Natural killer cell (primary cell): ENCODE measurements at regions not wholly inside any gene's neighbourhood (a gene's known extent, or its start where the extent isn't known, plus 50 kb on each side); places are given as distances from the start of the nearest gene placed in this dataset.

ENCODE experiments used
- ATAC-seq, 3 donors: fragments of 150-1000 bp in 2 of 3; fragments of 200-7000 bp in 1 of 3; cut with Tn5 transposase; 1 replicate in 1 of 3; 2 replicates in 2 of 3; pipeline ENCODE4 v1.10.0; 2021; ENCODE audit warnings: mild to moderate bottlenecking in 2 of 3, moderate library complexity in 2 of 3
- DNase-seq, 2 donors: peaks; one replicate each; pipeline versions ENCODE4 v3.0.0 to v3.0.0-alpha.2; 2013 to 2021; ENCODE audit warnings: mixed read lengths in 1 of 2
- H3K27ac ChIP-seq: one replicate; pipeline ENCODE4 v1.5.1; 2013; ENCODE audit warnings: mild to moderate bottlenecking, low read length
- H3K27me3 ChIP-seq: one replicate; pipeline ENCODE4 v1.6.1; 2013; ENCODE audit warnings: low read length; ENCODE audit not compliant: control insufficient read depth, insufficient read depth
- H3K36me3 ChIP-seq: one replicate; pipeline ENCODE4 v1.6.1; 2013; ENCODE audit warnings: low read length; ENCODE audit not compliant: control insufficient read depth, insufficient read depth
- H3K4me1 ChIP-seq: one replicate; pipeline ENCODE4 v1.6.1; 2013; ENCODE audit warnings: low read length; ENCODE audit not compliant: control insufficient read depth, insufficient read depth
- H3K4me3 ChIP-seq: one replicate; pipeline ENCODE4 v1.5.1; 2013; ENCODE audit warnings: low read length
- H3K9me3 ChIP-seq: one replicate; pipeline ENCODE4 v1.6.1; 2013; ENCODE audit warnings: low read length; ENCODE audit not compliant: control insufficient read depth, insufficient read depth
- H3K27ac Mint-ChIP-seq, 2 donors: one replicate each; pipeline ENCODE4 v1.8.0; 2022; ENCODE audit warnings: mild to moderate bottlenecking in 2 of 2, mixed read lengths in 2 of 2, moderate library complexity in 1 of 2
- H3K27me3 Mint-ChIP-seq, 2 donors: one replicate each; pipeline ENCODE4 v1.8.0; 2022; ENCODE audit warnings: low read depth in 2 of 2, mixed read lengths in 2 of 2
- H3K36me3 Mint-ChIP-seq: one replicate; pipeline ENCODE4 v1.8.0; 2022; ENCODE audit warnings: mixed read lengths
- H3K4me1 Mint-ChIP-seq, 2 donors: one replicate each; pipeline ENCODE4 v1.8.0; 2022; ENCODE audit warnings: mixed read lengths in 2 of 2
- H3K4me3 Mint-ChIP-seq: one replicate; pipeline ENCODE4 v1.8.0; 2022; ENCODE audit warnings: mild to moderate bottlenecking, moderate library complexity, mixed read lengths
- H3K9me3 Mint-ChIP-seq, 2 donors: one replicate each; pipeline ENCODE4 v1.8.0; 2022; ENCODE audit warnings: mixed read lengths in 2 of 2
- CTCF ChIP-seq: fragments of 200-600 bp; IDR thresholded peaks from one replicate; pipeline ENCODE4 v1.8.0; 2022; ENCODE audit warnings: antibody characterized with exemption
- WGBS: methylation state at CpG from one replicate; pipeline ENCODE4 v1.1.7; 2013; ENCODE audit warnings: missing lambda C conversion rate; ENCODE audit not compliant: insufficient coverage; 5-methylcytosine and 5-hydroxymethylcytosine counted together
- intact Hi-C: fragments of 100-400 bp; cut with micrococcal nuclease; formaldehyde crosslinking; loops from one replicate; pipeline ENCODE4 v1.14.2; 2022

GRCh38 chr2:120864981-120865380 lies 129.3 kb downstream of the GLI2 start:
- WGBS, result 80% methylated on average over 11 of the region's 11 CpGs
- Mint-ChIP-seq H3K4me3 (no peak overlapping the region), H3K27ac (no peak overlapping the region), H3K4me1 (no peaks in the 10 kb centered on the region), H3K36me3 (no peaks in the 10 kb centered on the region), H3K27me3 (peaks cover 23 to 26% of the 10 kb centered on the region in 2 donors), H3K9me3 (no peaks in the 10 kb centered on the region)
- Histone ChIP-seq H3K4me3 (no peak overlapping the region), H3K36me3 (no peaks in the 10 kb centered on the region), H3K27me3 (peaks cover 2% of the 10 kb centered on the region), H3K9me3 (no peaks in the 10 kb centered on the region), H3K27ac (no peak overlapping the region), H3K4me1 (no peaks in the 10 kb centered on the region)
- ATAC-seq (no peak), DNase-seq (no peak)
- intact Hi-C loops, result no loop called here
- no peak for TF ChIP-seq CTCF

GRCh38 chr2:120865656-120866055 lies 130.0 kb downstream of the GLI2 start:
- no peak overlapping the region for H3K4me3 Mint-ChIP-seq
- Histone ChIP-seq H3K4me3 (no peak overlapping the region), H3K9me3 (no peaks in the 10 kb centered on the region), H3K36me3 (no peaks in the 10 kb centered on the region), H3K27ac (no peak overlapping the region), H3K4me1 (no peaks in the 10 kb centered on the region), H3K27me3 (peaks cover 2% of the 10 kb centered on the region)
- 86% methylated on average over 8 of the region's 8 CpGs for WGBS
- H3K27me3 Mint-ChIP-seq, result peaks cover 26 to 29% of the 10 kb centered on the region in 2 donors
- no peak for TF ChIP-seq CTCF
- intact Hi-C loops, result no loop called here
- ATAC-seq (no peak), DNase-seq (no peak)
- H3K9me3 Mint-ChIP-seq, result no peaks in the 10 kb centered on the region
- H3K4me1 Mint-ChIP-seq, result no peaks in the 10 kb centered on the region
- H3K36me3 Mint-ChIP-seq, result no peaks in the 10 kb centered on the region
- H3K27ac Mint-ChIP-seq, result no peak overlapping the region

- peaks cover 26 to 29% of the 10 kb centered on the region in 2 donors for H3K27me3 Mint-ChIP-seq
- no peaks in the 10 kb centered on the region for H3K4me1 Mint-ChIP-seq
These were observed 130.4 kb downstream of the GLI2 start for GRCh38 chr2:120866071-120866470.

More at GRCh38 chr2:120866071-120866470, 130.4 kb downstream of the GLI2 start:
- no peak overlapping the region for H3K27ac Mint-ChIP-seq
- no peaks in the 10 kb centered on the region for H3K36me3 Mint-ChIP-seq
- no peak for DNase-seq
- intact Hi-C loops, result no loop called here
- H3K4me1 ChIP-seq, result no peaks in the 10 kb centered on the region
- no peak for ATAC-seq
- WGBS, result 97% methylated on average over 7 of the region's 7 CpGs
- no peak overlapping the region for H3K4me3 Mint-ChIP-seq
- H3K9me3 Mint-ChIP-seq, result no peaks in the 10 kb centered on the region
- peaks cover 2% of the 10 kb centered on the region for H3K27me3 ChIP-seq
- TF ChIP-seq CTCF, result no peak
- no peaks in the 10 kb centered on the region for H3K36me3 ChIP-seq
- no peaks in the 10 kb centered on the region for H3K9me3 ChIP-seq
- no peak overlapping the region for H3K27ac ChIP-seq
- H3K4me3 ChIP-seq, result no peak overlapping the region
